ENCODE measurements at regions not wholly inside any gene's neighbourhood (a gene's known extent, or its start where the extent isn't known, plus 50 kb on each side); places are given as distances from the start of the nearest gene placed in this dataset.

DNA sequence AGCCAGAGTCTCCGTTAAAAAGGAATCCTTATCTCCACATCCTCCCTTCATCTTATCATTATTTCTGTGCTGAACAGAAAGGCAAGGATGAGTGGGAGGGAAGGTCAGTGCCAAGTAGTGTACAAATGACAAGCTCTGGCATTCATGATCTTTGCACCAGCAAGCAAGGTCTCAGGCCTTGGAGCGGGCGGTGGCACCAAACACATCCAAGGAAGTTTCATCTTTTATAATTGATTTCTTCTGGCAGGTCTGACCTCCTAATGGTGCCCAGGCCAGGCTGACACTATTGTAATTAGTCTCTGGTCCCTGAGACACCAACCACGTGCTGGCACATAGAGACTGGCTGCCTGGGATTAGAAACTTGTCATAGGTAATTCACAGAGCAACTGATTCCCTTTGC lies 336.6 kb downstream of the EN1 start:
- Histone ChIP-seq H3K27me3 (ENCODE audit: insufficient read depth) (no peaks in the 10 kb centered on the region), H3K4me2 (no peak overlapping the region), H3K9ac (no peak overlapping the region), H3K27ac (ENCODE audit: low read depth in 2 of 2, low read length in 1 of 2) (no peak overlapping the region), H3K79me2 (ENCODE audit: insufficient read depth) (no peaks in the 10 kb centered on the region), H3K9me2 (no peaks in the 10 kb centered on the region), H3K36me3 (replicated peaks in 1 of 2; ENCODE audit: control insufficient read depth in 1 of 2, insufficient read depth in 2 of 2, low read length in 1 of 2) (no peaks in the 10 kb centered on the region), H3K9me3 (no peaks in the 10 kb centered on the region), H3F3A (replicated peaks; ENCODE audit: insufficient read depth) (no peaks in the 10 kb centered on the region), H3K4me1 (ENCODE audit: control insufficient read depth in 1 of 2, insufficient read depth in 2 of 2, low read depth in 1 of 2, low read length in 1 of 2) (no peaks in the 10 kb centered on the region), H2AFZ (ENCODE audit: low read depth) (no peak overlapping the region), H3K4me3 (ENCODE audit: low read depth in 2 of 2, low read length in 1 of 2) (no peak overlapping the region), H4K20me1 (ENCODE audit: insufficient read depth) (no peaks in the 10 kb centered on the region)
- DNase-seq, result no peak
- ChIA-PET CTCF (no interaction called here), POLR2A (no interaction called here)
- TF ChIP-seq YY1 (IDR thresholded peaks at IDR 0.05; ENCODE audit: low read depth) (no peak), FOXJ3 (CRISPR knock-in tag; IDR thresholded peaks at IDR 0.05) (no peak), POLR2AphosphoS5 (IDR thresholded peaks at IDR 0.05; ENCODE audit: low read depth, low read length) (no peak), MXI1 (IDR thresholded peaks at IDR 0.05; ENCODE audit: low read depth, low read length) (no peak), JUND (IDR thresholded peaks at IDR 0.05) (no peak), EZH2phosphoT487 (IDR thresholded peaks at IDR 0.05; ENCODE audit: borderline replicate concordance, low read depth) (no peak), TEAD4 (IDR thresholded peaks at IDR 0.05; ENCODE audit: borderline replicate concordance, insufficient read depth) (no peak), CHD2 (IDR thresholded peaks at IDR 0.05; ENCODE audit: low read length, partially characterized antibody) (no peak), GABPA (IDR thresholded peaks at IDR 0.05; ENCODE audit: low read depth) (no peak), SMC3 (IDR thresholded peaks at IDR 0.05; ENCODE audit: low read depth, low read length) (no peak)
- TF ChIP-seq, protein P1, sequence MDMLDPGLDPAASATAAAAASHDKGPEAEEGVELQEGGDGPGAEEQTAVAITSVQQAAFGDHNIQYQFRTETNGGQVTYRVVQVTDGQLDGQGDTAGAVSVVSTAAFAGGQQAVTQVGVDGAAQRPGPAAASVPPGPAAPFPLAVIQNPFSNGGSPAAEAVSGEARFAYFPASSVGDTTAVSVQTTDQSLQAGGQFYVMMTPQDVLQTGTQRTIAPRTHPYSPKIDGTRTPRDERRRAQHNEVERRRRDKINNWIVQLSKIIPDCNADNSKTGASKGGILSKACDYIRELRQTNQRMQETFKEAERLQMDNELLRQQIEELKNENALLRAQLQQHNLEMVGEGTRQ (IDR thresholded peaks at IDR 0.05; ENCODE audit: borderline replicate concordance, low read depth, low read length), result no peak
- TF ChIP-seq, protein P2, sequence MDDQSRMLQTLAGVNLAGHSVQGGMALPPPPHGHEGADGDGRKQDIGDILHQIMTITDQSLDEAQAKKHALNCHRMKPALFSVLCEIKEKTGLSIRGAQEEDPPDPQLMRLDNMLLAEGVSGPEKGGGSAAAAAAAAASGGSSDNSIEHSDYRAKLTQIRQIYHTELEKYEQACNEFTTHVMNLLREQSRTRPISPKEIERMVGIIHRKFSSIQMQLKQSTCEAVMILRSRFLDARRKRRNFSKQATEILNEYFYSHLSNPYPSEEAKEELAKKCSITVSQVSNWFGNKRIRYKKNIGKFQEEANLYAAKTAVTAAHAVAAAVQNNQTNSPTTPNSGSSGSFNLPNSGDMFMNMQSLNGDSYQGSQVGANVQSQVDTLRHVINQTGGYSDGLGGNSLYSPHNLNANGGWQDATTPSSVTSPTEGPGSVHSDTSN (IDR thresholded peaks at IDR 0.05), result no peak
- TF ChIP-seq, protein P3, sequence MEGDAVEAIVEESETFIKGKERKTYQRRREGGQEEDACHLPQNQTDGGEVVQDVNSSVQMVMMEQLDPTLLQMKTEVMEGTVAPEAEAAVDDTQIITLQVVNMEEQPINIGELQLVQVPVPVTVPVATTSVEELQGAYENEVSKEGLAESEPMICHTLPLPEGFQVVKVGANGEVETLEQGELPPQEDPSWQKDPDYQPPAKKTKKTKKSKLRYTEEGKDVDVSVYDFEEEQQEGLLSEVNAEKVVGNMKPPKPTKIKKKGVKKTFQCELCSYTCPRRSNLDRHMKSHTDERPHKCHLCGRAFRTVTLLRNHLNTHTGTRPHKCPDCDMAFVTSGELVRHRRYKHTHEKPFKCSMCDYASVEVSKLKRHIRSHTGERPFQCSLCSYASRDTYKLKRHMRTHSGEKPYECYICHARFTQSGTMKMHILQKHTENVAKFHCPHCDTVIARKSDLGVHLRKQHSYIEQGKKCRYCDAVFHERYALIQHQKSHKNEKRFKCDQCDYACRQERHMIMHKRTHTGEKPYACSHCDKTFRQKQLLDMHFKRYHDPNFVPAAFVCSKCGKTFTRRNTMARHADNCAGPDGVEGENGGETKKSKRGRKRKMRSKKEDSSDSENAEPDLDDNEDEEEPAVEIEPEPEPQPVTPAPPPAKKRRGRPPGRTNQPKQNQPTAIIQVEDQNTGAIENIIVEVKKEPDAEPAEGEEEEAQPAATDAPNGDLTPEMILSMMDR (IDR thresholded peaks at IDR 0.05), result no peak
- TF ChIP-seq, protein P4, sequence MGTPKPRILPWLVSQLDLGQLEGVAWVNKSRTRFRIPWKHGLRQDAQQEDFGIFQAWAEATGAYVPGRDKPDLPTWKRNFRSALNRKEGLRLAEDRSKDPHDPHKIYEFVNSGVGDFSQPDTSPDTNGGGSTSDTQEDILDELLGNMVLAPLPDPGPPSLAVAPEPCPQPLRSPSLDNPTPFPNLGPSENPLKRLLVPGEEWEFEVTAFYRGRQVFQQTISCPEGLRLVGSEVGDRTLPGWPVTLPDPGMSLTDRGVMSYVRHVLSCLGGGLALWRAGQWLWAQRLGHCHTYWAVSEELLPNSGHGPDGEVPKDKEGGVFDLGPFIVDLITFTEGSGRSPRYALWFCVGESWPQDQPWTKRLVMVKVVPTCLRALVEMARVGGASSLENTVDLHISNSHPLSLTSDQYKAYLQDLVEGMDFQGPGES (IDR thresholded peaks at IDR 0.05; ENCODE audit: low read depth, low read length), result no peak
- WGBS (ENCODE audit: low lambda C conversion rate), result 27% methylated on average over 4 of the region's 4 CpGs
